HS-27A (cell line): ENCODE measurements at regions not wholly inside any gene's neighbourhood (a gene's known extent, or its start where the extent isn't known, plus 50 kb on each side); places are given as distances from the start of the nearest gene placed in this dataset.

Source experiments
- DNase-seq: peaks from one replicate; pipeline ENCODE4 v3.0.0-alpha.2; 2012; ENCODE audit warnings: low read depth, missing footprints

GRCh38 chr11:110027627-110028371, 65.4 kb upstream of the ZC3H12C start:
- DNase-seq = no peak

- DNase-seq = no peak
Measured at GRCh38 chr11:110028921-110029320, 64.3 kb upstream of the ZC3H12C start.

DNA sequence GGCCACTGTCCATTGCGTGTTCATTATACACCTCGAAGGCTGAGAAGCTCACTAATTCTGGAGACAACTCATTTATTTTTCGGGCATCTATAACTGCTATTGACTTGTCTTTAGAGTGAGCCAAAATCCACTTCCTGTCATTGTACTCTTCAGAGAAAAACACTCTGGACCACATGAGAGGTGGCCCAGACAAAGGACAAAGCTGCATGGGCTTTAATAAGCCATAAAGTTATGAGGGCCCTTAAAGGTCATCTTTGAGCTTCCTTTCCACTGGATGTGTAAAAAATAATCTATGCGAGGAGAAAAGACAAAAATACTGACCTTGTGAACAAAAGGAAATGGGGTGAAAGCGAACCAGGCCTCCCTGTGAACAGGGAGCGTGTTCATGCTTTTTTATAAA, 63.5 kb upstream of the ZC3H12C start:
- no peak for DNase-seq

- no peak for DNase-seq
Measured at GRCh38 chr11:110031171-110031570, 62.0 kb upstream of the ZC3H12C start.

DNA sequence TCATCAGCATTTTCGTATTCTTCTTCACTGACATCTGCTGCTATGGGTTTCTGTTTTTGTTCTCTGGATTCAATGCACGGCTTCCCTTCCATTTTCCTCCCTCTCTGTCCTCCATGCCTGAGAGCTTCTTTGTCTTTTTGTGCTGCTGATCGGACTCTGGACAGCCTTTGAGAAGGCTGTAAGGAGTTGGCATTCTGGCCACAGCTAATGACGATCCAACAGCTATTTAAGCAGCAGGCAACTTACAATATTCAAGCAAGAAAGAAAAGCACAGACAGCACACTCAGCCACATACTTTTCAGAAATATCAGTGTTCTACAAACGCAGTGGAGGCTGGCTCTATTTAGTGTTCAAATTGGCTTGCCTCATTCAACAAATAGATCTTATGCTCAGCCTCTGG, 60.9 kb upstream of the ZC3H12C start:
- DNase-seq = no peak

- DNase-seq = no peak
Measured at GRCh38 chr11:110032957-110033570, 60.1 kb upstream of the ZC3H12C start.

DNA sequence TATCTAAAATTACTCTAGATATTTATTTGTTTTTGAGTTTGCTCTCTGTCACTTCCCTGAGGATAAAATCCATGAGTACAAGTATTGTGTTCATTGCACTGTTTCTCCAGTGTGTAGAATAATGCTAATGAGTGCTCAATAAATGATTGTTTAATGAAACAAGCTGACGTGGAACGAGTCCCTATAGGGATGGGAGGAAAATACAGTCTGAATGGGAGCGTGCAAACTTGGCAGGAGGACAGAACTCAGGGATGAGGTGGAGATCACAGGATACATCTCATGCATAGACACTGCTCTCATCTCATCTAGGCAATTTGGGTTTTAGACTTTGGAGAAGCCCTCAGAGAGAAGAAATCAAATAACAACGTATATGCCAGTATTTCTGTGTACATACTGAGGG, 58.4 kb upstream of the ZC3H12C start:
- DNase-seq = no peak

GRCh38 chr11:110035357-110035756, 57.8 kb upstream of the ZC3H12C start:
- no peak for DNase-seq

DNA sequence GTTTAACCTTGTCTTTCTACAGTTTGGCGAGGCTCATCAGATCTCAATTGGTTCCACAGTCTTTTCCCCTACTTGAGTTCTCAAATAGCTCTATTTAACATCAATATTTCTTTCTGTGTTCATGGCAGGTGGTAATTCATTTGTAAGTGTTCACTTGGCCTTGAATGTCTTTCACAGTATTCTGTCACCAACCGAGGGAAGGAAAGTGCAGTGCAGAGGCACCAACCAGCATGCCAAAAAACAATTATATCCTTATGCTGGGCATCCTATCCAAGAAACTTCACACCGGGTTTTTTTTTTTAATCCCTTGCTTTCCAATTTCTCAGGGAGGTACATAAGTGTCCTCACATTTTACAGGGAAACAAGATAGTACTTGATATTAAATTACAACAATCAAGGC, 55.0 kb upstream of the ZC3H12C start:
- no peak for DNase-seq
